Fibroblast of the aortic adventitia (primary cell): ENCODE measurements at regions not wholly inside any gene's neighbourhood (a gene's known extent, or its start where the extent isn't known, plus 50 kb on each side); places are given as distances from the start of the nearest gene placed in this dataset.

Source experiments
- DNase-seq: peaks from one replicate; pipeline ENCODE4 v3.0.0-alpha.2; 2010; ENCODE audit warnings: low read depth
- H3K4me3 ChIP-seq: 2 replicates; pipeline ENCODE4 v1.5.1; 2011; ENCODE audit warnings: low read depth, mild to moderate bottlenecking, control low read depth, low read length, moderate library complexity
- TF ChIP-seq, protein P1 (sequence below): IDR thresholded peaks from 2 replicates; pipeline ENCODE4 v1.5.1; 2011; ENCODE audit warnings: mild to moderate bottlenecking, low read length, control low read depth, inconsistent platforms; ENCODE audit not compliant: insufficient read depth

DNA sequence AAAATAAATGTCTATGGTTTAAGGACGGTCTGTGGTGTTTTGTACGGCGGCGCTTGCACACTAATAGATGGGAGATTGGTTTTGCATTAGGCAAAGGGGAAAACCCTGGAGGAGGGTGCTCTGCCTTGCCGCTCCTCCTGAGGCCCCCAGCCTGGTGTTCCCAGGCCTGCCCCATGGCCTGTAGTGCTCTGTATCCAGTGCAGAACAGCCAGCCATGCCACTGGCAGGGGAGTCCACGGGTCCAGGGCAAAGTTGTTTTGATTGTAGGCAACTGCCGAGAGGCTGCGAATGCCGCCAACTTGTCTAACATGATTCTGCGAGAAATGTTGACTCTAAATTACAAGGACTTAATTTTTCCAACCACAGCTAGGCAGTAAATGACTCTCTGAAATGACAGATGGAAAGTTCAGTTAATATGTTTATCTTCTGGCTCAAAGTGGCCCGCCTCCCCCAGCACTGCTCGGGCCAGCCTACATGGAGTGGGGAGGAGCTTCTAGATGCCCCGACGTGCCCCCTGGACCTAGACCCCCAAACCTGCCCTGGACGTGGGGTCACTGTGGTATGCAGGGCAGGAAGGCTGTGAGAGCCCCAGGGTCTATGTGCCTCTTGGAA is 104.6 kb upstream of the GDF10 start:
- TF ChIP-seq, protein P1, sequence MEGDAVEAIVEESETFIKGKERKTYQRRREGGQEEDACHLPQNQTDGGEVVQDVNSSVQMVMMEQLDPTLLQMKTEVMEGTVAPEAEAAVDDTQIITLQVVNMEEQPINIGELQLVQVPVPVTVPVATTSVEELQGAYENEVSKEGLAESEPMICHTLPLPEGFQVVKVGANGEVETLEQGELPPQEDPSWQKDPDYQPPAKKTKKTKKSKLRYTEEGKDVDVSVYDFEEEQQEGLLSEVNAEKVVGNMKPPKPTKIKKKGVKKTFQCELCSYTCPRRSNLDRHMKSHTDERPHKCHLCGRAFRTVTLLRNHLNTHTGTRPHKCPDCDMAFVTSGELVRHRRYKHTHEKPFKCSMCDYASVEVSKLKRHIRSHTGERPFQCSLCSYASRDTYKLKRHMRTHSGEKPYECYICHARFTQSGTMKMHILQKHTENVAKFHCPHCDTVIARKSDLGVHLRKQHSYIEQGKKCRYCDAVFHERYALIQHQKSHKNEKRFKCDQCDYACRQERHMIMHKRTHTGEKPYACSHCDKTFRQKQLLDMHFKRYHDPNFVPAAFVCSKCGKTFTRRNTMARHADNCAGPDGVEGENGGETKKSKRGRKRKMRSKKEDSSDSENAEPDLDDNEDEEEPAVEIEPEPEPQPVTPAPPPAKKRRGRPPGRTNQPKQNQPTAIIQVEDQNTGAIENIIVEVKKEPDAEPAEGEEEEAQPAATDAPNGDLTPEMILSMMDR = no peak
- H3K4me3 ChIP-seq = no peak overlapping the region

DNA sequence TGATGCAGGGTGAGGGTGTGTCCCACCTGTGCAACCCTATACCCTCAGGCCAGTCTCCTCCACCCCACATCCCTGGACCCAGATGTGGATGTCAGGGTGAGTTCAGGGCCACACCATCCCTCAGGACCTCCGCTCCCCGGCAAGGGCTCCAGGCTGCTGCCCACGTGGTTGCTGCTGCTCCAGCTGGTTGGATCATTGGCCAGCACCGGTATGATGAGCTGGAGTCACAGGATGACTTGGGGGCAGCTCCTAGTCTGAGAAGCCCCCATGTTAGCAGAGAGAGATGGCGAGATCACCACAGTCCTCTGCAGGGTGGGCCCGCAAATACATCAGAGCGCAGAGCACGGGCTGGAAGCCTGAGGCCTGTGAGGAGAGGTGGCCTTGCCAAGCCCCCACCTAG is 103.3 kb upstream of the GDF10 start:
- TF ChIP-seq, protein P1 = no peak
- no peak overlapping the region for H3K4me3 ChIP-seq

More for the DNA sequence above, 104.6 kb upstream of the GDF10 start:
- DNase-seq = no peak

DNA sequence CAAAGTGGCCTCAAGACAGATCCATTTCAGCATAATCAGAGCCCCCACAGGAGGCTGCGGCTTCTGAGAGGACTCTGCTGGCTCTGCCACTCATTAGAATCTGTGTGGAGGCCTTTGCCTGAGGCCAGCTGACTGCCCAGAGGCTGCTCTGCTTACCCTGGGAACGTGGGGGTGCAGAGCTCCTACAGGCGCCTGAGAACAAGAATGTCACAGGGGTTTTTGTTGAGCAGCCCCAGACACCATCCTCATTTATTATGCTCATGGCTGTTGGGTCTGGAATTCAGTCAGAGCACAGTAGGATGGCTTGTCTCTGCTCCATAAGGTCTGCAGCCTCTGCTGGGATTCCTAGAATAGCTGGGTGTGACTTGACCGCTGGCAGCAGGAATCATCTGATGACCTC is 101.8 kb upstream of the GDF10 start:
- DNase-seq = no peak
- H3K4me3 ChIP-seq = no peak overlapping the region
- TF ChIP-seq, protein P1 = no peak

More for the DNA sequence above, 103.3 kb upstream of the GDF10 start:
- no peak for DNase-seq

DNA sequence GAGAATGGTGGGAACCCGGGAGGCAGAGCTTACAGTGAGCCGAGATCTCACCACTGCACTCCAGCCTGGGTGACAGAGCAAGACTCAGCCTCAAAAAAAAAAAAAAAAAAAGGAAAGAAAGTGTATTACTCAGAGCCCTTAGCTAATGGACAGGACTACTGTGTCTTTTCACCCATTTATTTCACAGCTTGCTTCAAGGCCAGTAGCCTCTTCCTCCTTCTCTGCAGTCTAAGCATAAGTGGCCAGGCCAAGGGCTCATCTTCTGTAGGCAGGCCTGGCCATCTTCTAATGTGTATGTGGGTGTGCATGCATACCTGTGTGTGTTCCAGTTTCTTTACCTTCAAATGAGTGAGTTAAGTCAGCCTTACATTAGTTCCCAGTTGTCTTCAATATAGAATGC is 94.8 kb upstream of the GDF10 start:
- DNase-seq = no peak
- H3K4me3 ChIP-seq = no peak overlapping the region
- TF ChIP-seq, protein P1 = no peak

DNA sequence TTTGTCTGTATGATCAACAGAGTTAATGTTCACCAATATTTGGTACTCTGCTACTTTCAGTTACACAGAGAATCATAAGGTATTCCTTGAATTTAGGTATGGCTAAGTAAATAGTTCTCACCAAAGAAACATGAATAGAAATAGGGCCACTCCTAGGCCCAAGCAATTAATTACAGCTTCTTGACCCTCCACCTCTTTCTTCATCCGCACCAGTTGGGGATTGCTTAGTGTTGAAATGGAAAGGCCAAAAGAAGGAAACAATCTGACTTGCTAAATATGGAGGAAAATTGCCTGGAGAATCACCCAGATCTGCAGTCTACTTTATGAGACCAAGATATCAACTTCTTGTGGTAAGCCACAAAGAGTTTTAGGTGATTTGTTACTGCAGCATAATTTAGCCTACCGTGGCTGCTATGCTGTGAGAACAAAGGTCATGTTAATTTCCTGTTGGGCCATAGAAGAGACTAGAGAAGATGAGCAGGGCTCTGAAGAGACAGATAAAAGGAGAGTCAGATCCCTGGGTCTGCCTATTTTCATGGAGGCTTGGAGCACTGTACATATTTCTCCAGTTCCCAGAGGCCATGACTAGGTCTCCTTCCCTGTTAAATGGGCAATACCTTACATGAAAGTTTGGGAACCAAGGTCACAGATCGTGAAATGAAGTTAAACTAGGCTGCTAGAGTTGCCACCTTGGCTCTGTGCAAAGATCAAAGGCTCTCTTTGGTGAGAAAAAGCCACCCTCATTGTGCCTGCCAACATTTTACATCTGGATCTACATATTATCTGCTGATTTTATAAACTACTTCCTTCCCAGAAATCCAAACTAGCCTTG is 93.3 kb upstream of the GDF10 start:
- DNase-seq = peak; percentile 8
- H3K4me3 ChIP-seq = no peak overlapping the region
- TF ChIP-seq, protein P1 = no peak

DNA sequence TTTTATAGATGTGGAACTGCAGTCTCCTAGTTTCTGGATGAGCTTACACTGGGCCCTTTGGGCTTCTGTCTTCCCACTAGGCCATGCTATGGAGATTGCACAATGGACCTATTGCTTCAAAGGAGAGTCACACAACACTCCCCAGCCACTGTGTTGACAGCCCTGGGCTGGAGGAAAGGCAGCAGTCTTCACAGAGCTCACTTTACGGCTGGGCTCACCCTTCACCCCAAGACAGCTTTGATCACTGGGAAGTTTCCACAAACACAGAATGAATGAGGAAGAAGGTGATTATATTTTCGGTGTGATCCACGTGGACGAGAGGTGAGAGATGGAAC is 92.7 kb upstream of the GDF10 start:
- no peak overlapping the region for H3K4me3 ChIP-seq
- TF ChIP-seq, protein P1 = no peak
- peak; percentile 33 for DNase-seq
